ENCODE measurements at regions not wholly inside any gene's neighbourhood (a gene's known extent, or its start where the extent isn't known, plus 50 kb on each side); places are given as distances from the start of the nearest gene placed in this dataset.
"Not testable (repeated sequence)": the region's sequence is repeated elsewhere in the genome, so short reads cannot be mapped to it uniquely, and the experiment has no call there.

GRCh38 chr1:223992456-223993246 is 121.3 kb upstream of the FBXO28 start:
- CTCF ChIA-PET: interaction anchor here (0.6 to 1.2 kb wide), 4 partner anchors 74 to 963 kb away, joined by 3 to 7 read pairs (median 4); no protein-coding TSS in a partner anchor
- DNase-seq (ENCODE audit: unreplicated experiment): peak; percentile 100
- not testable (repeated sequence) for H3K27me3 Mint-ChIP-seq (ENCODE audit: insufficient read depth, unreplicated experiment); H3K4me1 Mint-ChIP-seq (ENCODE audit: insufficient read depth, unreplicated experiment); BruUV-seq (replicated peaks); H3K9me3 Mint-ChIP-seq (ENCODE audit: unreplicated experiment)
- peak; percentile 16 for TF ChIP-seq CTCF (IDR thresholded peaks at IDR 0.05; ENCODE audit: unreplicated experiment)
- POLR2A ChIA-PET: interaction anchor here (0.6 to 2.3 kb wide), 24 partner anchors 58 to 1280 kb away, joined by 3 to 25 read pairs (median 4); partner anchors contain the start of genes AIDA, BROX, FBXO28 and NVL
- Mint-ChIP-seq H3K27ac (ENCODE audit: low read depth, unreplicated experiment) (peak overlapping the region; percentile 99), H3K36me3 (ENCODE audit: insufficient read depth, unreplicated experiment) (peaks cover 17% of the 10 kb centered on the region), H3K4me3 (ENCODE audit: unreplicated experiment) (peak overlapping the region; percentile 87)
- intact Hi-C loops (cut with micrococcal nuclease): loop anchor here (2.0 to 10.0 kb wide), 3 partner anchors 114 to 288 kb away; no protein-coding TSS in a partner anchor

- H3K4me1 Mint-ChIP-seq (ENCODE audit: insufficient read depth, unreplicated experiment); DNase-seq (ENCODE audit: unreplicated experiment); POLR2A ChIA-PET; H3K9me3 Mint-ChIP-seq (ENCODE audit: unreplicated experiment); BruUV-seq (replicated peaks); H3K27me3 Mint-ChIP-seq (ENCODE audit: insufficient read depth, unreplicated experiment): not testable (repeated sequence)
- CTCF ChIA-PET: interaction anchor here (0.6 kb wide), 3 partner anchors 14 to 466 kb away, joined by 3 read pairs; no protein-coding TSS in a partner anchor
- H3K36me3 Mint-ChIP-seq (ENCODE audit: insufficient read depth, unreplicated experiment): peaks cover 22% of the 10 kb centered on the region
- H3K4me3 Mint-ChIP-seq (ENCODE audit: unreplicated experiment): peak overlapping the region; percentile 87
- H3K27ac Mint-ChIP-seq (ENCODE audit: low read depth, unreplicated experiment): peak overlapping the region; percentile 57
- intact Hi-C loops (cut with micrococcal nuclease): loop anchor here (10.0 kb wide), 2 partner anchors 177 to 287 kb away; no protein-coding TSS in a partner anchor
Measured at GRCh38 chr1:223991297-223991857, 122.5 kb upstream of the FBXO28 start.

- H3K4me3 Mint-ChIP-seq (ENCODE audit: unreplicated experiment); POLR2A ChIA-PET; H3K27ac Mint-ChIP-seq (ENCODE audit: low read depth, unreplicated experiment); H3K9me3 Mint-ChIP-seq (ENCODE audit: unreplicated experiment); H3K4me1 Mint-ChIP-seq (ENCODE audit: insufficient read depth, unreplicated experiment); H3K27me3 Mint-ChIP-seq (ENCODE audit: insufficient read depth, unreplicated experiment); intact Hi-C loops (cut with micrococcal nuclease); CTCF ChIA-PET; BruUV-seq (replicated peaks): not testable (repeated sequence)
- peak; percentile 54 for DNase-seq (ENCODE audit: unreplicated experiment)
- H3K36me3 Mint-ChIP-seq (ENCODE audit: insufficient read depth, unreplicated experiment): peaks cover 11% of the 10 kb centered on the region
Measured at GRCh38 chr1:223961985-223962384, 116.2 kb upstream of the TP53BP2 start.

GRCh38 chr1:223952801-223953200 is 107.1 kb upstream of the TP53BP2 start:
- H3K4me1 Mint-ChIP-seq (ENCODE audit: insufficient read depth, unreplicated experiment); H3K27me3 Mint-ChIP-seq (ENCODE audit: insufficient read depth, unreplicated experiment); H3K27ac Mint-ChIP-seq (ENCODE audit: low read depth, unreplicated experiment); H3K9me3 Mint-ChIP-seq (ENCODE audit: unreplicated experiment); H3K4me3 Mint-ChIP-seq (ENCODE audit: unreplicated experiment); POLR2A ChIA-PET; intact Hi-C loops (cut with micrococcal nuclease); CTCF ChIA-PET; BruUV-seq (replicated peaks): not testable (repeated sequence)
- DNase-seq (ENCODE audit: unreplicated experiment): peak; percentile 3
- H3K36me3 Mint-ChIP-seq (ENCODE audit: insufficient read depth, unreplicated experiment): peaks cover 21% of the 10 kb centered on the region

GRCh38 chr1:223951551-223951950 is 105.8 kb upstream of the TP53BP2 start:
- BruUV-seq (replicated peaks); CTCF ChIA-PET; H3K27me3 Mint-ChIP-seq (ENCODE audit: insufficient read depth, unreplicated experiment); H3K9me3 Mint-ChIP-seq (ENCODE audit: unreplicated experiment); DNase-seq (ENCODE audit: unreplicated experiment); H3K4me1 Mint-ChIP-seq (ENCODE audit: insufficient read depth, unreplicated experiment); H3K27ac Mint-ChIP-seq (ENCODE audit: low read depth, unreplicated experiment); POLR2A ChIA-PET; H3K4me3 Mint-ChIP-seq (ENCODE audit: unreplicated experiment); intact Hi-C loops (cut with micrococcal nuclease): not testable (repeated sequence)
- H3K36me3 Mint-ChIP-seq (ENCODE audit: insufficient read depth, unreplicated experiment): peaks cover 18% of the 10 kb centered on the region

GRCh38 chr1:223949944-223950343 is 104.2 kb upstream of the TP53BP2 start:
- DNase-seq (ENCODE audit: unreplicated experiment); H3K9me3 Mint-ChIP-seq (ENCODE audit: unreplicated experiment); CTCF ChIA-PET; H3K27me3 Mint-ChIP-seq (ENCODE audit: insufficient read depth, unreplicated experiment); H3K27ac Mint-ChIP-seq (ENCODE audit: low read depth, unreplicated experiment); H3K4me3 Mint-ChIP-seq (ENCODE audit: unreplicated experiment); intact Hi-C loops (cut with micrococcal nuclease); H3K4me1 Mint-ChIP-seq (ENCODE audit: insufficient read depth, unreplicated experiment); BruUV-seq (replicated peaks); POLR2A ChIA-PET: not testable (repeated sequence)
- H3K36me3 Mint-ChIP-seq (ENCODE audit: insufficient read depth, unreplicated experiment): peaks cover 18% of the 10 kb centered on the region

GRCh38 chr1:223948041-223948440 is 102.3 kb upstream of the TP53BP2 start:
- H3K4me3 Mint-ChIP-seq (ENCODE audit: unreplicated experiment): not testable (repeated sequence)

GRCh38 chr1:223936592-223936991 is 90.8 kb upstream of the TP53BP2 start:
- H3K36me3 Mint-ChIP-seq (ENCODE audit: insufficient read depth, unreplicated experiment); H3K4me3 Mint-ChIP-seq (ENCODE audit: unreplicated experiment); CTCF ChIA-PET; DNase-seq (ENCODE audit: unreplicated experiment); H3K27me3 Mint-ChIP-seq (ENCODE audit: insufficient read depth, unreplicated experiment); BruUV-seq (replicated peaks); H3K4me1 Mint-ChIP-seq (ENCODE audit: insufficient read depth, unreplicated experiment); H3K9me3 Mint-ChIP-seq (ENCODE audit: unreplicated experiment); intact Hi-C loops (cut with micrococcal nuclease); H3K27ac Mint-ChIP-seq (ENCODE audit: low read depth, unreplicated experiment); POLR2A ChIA-PET: not testable (repeated sequence)

More at GRCh38 chr1:223948041-223948440, 102.3 kb upstream of the TP53BP2 start:
- CTCF ChIA-PET; H3K27ac Mint-ChIP-seq (ENCODE audit: low read depth, unreplicated experiment); BruUV-seq (replicated peaks); H3K4me1 Mint-ChIP-seq (ENCODE audit: insufficient read depth, unreplicated experiment); DNase-seq (ENCODE audit: unreplicated experiment); intact Hi-C loops (cut with micrococcal nuclease); POLR2A ChIA-PET; H3K27me3 Mint-ChIP-seq (ENCODE audit: insufficient read depth, unreplicated experiment); H3K9me3 Mint-ChIP-seq (ENCODE audit: unreplicated experiment): not testable (repeated sequence)
- H3K36me3 Mint-ChIP-seq (ENCODE audit: insufficient read depth, unreplicated experiment): peaks cover 18% of the 10 kb centered on the region

All from MCF 10A (cell line).